ENCODE measurements at regions not wholly inside any gene's neighbourhood (a gene's known extent, or its start where the extent isn't known, plus 50 kb on each side); places are given as distances from the start of the nearest gene placed in this dataset.

GRCh38 chr9:134978272-134978671 lies 60.6 kb upstream of the FCN1 start:
- peaks cover 65% of the 10 kb centered on the region for H3K27me3 Mint-ChIP-seq (ENCODE audit: low read depth)
- H3K4me3 Mint-ChIP-seq: no peak overlapping the region
- no peaks in the 10 kb centered on the region for H3K36me3 Mint-ChIP-seq
- H3K4me1 Mint-ChIP-seq: no peaks in the 10 kb centered on the region
- DNase-seq (ENCODE audit: low spot score in 2 of 2, unreplicated experiment in 2 of 2): no peak
- H3K9me3 Mint-ChIP-seq: no peaks in the 10 kb centered on the region
- no peak overlapping the region for H3K27ac Mint-ChIP-seq
- TF ChIP-seq, protein P1, sequence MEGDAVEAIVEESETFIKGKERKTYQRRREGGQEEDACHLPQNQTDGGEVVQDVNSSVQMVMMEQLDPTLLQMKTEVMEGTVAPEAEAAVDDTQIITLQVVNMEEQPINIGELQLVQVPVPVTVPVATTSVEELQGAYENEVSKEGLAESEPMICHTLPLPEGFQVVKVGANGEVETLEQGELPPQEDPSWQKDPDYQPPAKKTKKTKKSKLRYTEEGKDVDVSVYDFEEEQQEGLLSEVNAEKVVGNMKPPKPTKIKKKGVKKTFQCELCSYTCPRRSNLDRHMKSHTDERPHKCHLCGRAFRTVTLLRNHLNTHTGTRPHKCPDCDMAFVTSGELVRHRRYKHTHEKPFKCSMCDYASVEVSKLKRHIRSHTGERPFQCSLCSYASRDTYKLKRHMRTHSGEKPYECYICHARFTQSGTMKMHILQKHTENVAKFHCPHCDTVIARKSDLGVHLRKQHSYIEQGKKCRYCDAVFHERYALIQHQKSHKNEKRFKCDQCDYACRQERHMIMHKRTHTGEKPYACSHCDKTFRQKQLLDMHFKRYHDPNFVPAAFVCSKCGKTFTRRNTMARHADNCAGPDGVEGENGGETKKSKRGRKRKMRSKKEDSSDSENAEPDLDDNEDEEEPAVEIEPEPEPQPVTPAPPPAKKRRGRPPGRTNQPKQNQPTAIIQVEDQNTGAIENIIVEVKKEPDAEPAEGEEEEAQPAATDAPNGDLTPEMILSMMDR (IDR thresholded peaks at IDR 0.05; ENCODE audit: unreplicated experiment): no peak

DNA sequence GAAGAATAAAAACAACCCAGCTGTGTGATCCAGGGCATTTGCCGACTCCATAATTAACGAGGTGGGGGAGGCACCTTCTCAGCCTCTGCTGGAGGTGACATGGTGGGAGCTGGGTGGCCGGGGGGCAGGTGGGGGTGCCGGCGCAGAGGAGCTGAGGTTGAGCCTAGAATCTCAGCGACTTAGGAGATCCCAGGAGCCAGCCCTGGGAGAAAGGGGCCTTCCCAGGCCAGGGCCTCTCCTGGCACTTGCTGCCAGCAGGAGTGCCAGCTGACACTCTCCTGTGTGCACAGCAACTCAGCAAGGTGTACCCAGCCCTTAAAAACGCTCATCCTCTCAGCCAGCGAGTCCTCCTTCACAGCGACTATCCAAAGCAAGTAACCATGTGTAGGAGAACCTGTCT lies 62.8 kb upstream of the FCN1 start:
- Mint-ChIP-seq H3K36me3 (no peaks in the 10 kb centered on the region), H3K4me3 (no peak overlapping the region), H3K9me3 (no peaks in the 10 kb centered on the region), H3K4me1 (no peaks in the 10 kb centered on the region), H3K27me3 (ENCODE audit: low read depth) (peaks cover 56% of the 10 kb centered on the region), H3K27ac (no peak overlapping the region)
- TF ChIP-seq, protein P1 (IDR thresholded peaks at IDR 0.05; ENCODE audit: unreplicated experiment): no peak
- no peak for DNase-seq (ENCODE audit: low spot score in 2 of 2, unreplicated experiment in 2 of 2)

DNA sequence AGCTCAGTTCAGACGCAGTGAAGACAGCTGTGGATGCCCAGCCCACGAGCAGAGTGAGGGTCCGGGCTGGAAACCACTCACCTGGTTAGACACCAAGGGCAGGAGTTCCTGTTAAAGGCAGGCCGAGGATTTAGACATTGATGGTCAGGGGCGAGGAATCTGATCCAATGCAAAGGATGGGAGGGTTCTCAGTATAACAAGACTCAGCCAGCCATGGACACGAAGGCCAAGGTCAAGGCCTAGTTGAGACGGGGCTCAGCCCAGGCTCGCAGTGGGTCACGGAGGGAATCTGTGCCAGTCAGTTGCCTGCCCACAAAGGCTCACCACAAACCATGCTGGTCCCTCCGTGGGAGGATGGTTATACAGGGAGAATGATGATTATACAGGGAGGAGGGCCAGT lies 63.3 kb upstream of the FCN1 start:
- peaks cover 51% of the 10 kb centered on the region for H3K27me3 Mint-ChIP-seq (ENCODE audit: low read depth)
- TF ChIP-seq, protein P1 (IDR thresholded peaks at IDR 0.05; ENCODE audit: unreplicated experiment): no peak
- no peak for DNase-seq (ENCODE audit: low spot score in 2 of 2, unreplicated experiment in 2 of 2)
- H3K4me1 Mint-ChIP-seq: no peaks in the 10 kb centered on the region
- no peak overlapping the region for H3K4me3 Mint-ChIP-seq
- no peaks in the 10 kb centered on the region for H3K9me3 Mint-ChIP-seq
- H3K27ac Mint-ChIP-seq: no peak overlapping the region
- H3K36me3 Mint-ChIP-seq: no peaks in the 10 kb centered on the region

GRCh38 chr9:134981829-134982228 lies 64.1 kb upstream of the FCN1 start:
- Mint-ChIP-seq H3K27ac (no peak overlapping the region), H3K9me3 (no peaks in the 10 kb centered on the region), H3K27me3 (ENCODE audit: low read depth) (peaks cover 46% of the 10 kb centered on the region), H3K36me3 (no peaks in the 10 kb centered on the region), H3K4me1 (no peaks in the 10 kb centered on the region), H3K4me3 (no peak overlapping the region)
- no peak for DNase-seq (ENCODE audit: low spot score in 2 of 2, unreplicated experiment in 2 of 2)
- TF ChIP-seq, protein P1 (IDR thresholded peaks at IDR 0.05; ENCODE audit: unreplicated experiment): no peak

DNA sequence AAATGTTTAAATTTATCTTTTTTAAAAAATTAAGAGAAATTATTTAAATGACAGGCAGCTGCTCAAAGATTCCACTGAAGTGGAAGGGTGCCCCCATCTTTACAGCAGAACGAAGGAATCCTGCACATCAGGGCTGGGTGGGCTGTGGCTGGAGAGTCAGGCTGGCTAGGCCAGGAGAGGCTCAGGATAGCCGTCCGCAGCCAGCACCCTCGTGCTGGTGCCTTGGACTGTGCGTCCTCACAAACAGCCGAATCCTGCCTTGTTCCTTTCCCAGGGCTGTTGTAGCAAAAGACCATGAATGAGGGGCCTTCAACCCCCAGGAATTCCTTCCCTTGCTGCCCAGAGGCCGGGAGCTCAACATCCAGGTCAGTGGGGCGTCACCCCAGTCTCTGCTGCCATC lies 64.6 kb upstream of the FCN1 start:
- Mint-ChIP-seq H3K27me3 (ENCODE audit: low read depth) (peaks cover 45% of the 10 kb centered on the region), H3K4me1 (no peaks in the 10 kb centered on the region), H3K4me3 (no peak overlapping the region), H3K9me3 (peaks cover 4% of the 10 kb centered on the region), H3K27ac (no peak overlapping the region), H3K36me3 (no peaks in the 10 kb centered on the region)
- no peak for DNase-seq (ENCODE audit: low spot score in 2 of 2, unreplicated experiment in 2 of 2)
- TF ChIP-seq, protein P1 (IDR thresholded peaks at IDR 0.05; ENCODE audit: unreplicated experiment): no peak

DNA sequence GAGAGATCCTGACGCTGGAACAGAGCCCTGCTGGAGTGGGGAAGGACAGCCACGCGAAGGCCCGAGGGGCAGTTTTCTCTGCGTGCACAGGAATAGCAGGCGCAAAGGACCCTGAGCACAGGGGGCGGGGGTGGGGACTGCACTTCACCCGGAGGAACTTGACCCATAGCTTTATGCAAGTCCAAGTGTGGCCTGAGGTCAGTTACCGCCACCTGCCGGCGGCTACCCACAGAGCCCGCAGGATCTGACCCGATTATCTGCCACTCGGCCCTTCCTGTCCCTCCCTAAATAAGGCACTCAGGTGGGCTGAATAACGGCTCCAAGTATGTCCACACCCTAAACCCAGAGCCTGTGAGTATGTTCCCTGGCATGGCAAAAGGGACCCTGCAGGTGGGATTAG lies 65.4 kb upstream of the FCN1 start:
- no peaks in the 10 kb centered on the region for H3K36me3 Mint-ChIP-seq
- no peak overlapping the region for H3K4me3 Mint-ChIP-seq
- no peak for DNase-seq (ENCODE audit: low spot score in 2 of 2, unreplicated experiment in 2 of 2)
- H3K4me1 Mint-ChIP-seq: no peaks in the 10 kb centered on the region
- no peak overlapping the region for H3K27ac Mint-ChIP-seq
- H3K9me3 Mint-ChIP-seq: peaks cover 8% of the 10 kb centered on the region
- peaks cover 42% of the 10 kb centered on the region for H3K27me3 Mint-ChIP-seq (ENCODE audit: low read depth)
- TF ChIP-seq, protein P1 (IDR thresholded peaks at IDR 0.05; ENCODE audit: unreplicated experiment): no peak

Data from mesothelial cell of epicardium (in vitro differentiated cells).